AG10803 (cell line): ENCODE measurements at regions not wholly inside any gene's neighbourhood (a gene's known extent, or its start where the extent isn't known, plus 50 kb on each side); places are given as distances from the start of the nearest gene placed in this dataset.
"Not testable (repeated sequence)": the region's sequence is repeated elsewhere in the genome, so short reads cannot be mapped to it uniquely, and the experiment has no call there.

Experiments
- DNase-seq: peaks from one replicate; pipeline ENCODE4 v3.0.0; 2010; ENCODE audit warnings: low read depth
- H3K4me3 ChIP-seq: 2 replicates; pipeline ENCODE4 v1.5.1; 2011; ENCODE audit warnings: mild to moderate bottlenecking, low read length, control low read depth
- CTCF ChIP-seq: conservative IDR thresholded peaks from 2 replicates; pipeline ENCODE4 v1.5.1; 2011; ENCODE audit warnings: mild to moderate bottlenecking, low read length, control low read depth, inconsistent platforms

- no peak overlapping the region for H3K4me3 ChIP-seq
- TF ChIP-seq CTCF = no peak
- no peak for DNase-seq
These were observed 279.5 kb upstream of the NFIA start for GRCh38 chr1:60802884-60803283.

GRCh38 chr1:60797351-60797750 is 285.0 kb upstream of the NFIA start:
- H3K4me3 ChIP-seq = no peak overlapping the region
- no peak for DNase-seq
- TF ChIP-seq CTCF = no peak

GRCh38 chr1:60791226-60791625 is 291.1 kb upstream of the NFIA start:
- no peak for DNase-seq
- TF ChIP-seq CTCF = no peak
- no peak overlapping the region for H3K4me3 ChIP-seq

- DNase-seq, H3K4me3 ChIP-seq: not testable (repeated sequence)
These were observed 309.3 kb upstream of the NFIA start for GRCh38 chr1:60773099-60773498.

- TF ChIP-seq CTCF = no peak
- no peak overlapping the region for H3K4me3 ChIP-seq
- no peak for DNase-seq
These were observed 313.3 kb upstream of the NFIA start for GRCh38 chr1:60769082-60769481.

- peak; percentile 62 for TF ChIP-seq CTCF
- H3K4me3 ChIP-seq = no peak overlapping the region
- DNase-seq = peak; percentile 16
These were observed 317.2 kb upstream of the NFIA start for GRCh38 chr1:60765204-60765603.

- no peak for DNase-seq
- no peak overlapping the region for H3K4me3 ChIP-seq
- no peak for TF ChIP-seq CTCF
These were observed 317.9 kb upstream of the NFIA start for GRCh38 chr1:60764489-60764888.

- no peak for TF ChIP-seq CTCF
- no peak overlapping the region for H3K4me3 ChIP-seq
- no peak for DNase-seq
These were observed 318.6 kb upstream of the NFIA start for GRCh38 chr1:60763741-60764140.
